Nephron progenitor cell (in vitro differentiated cells): ENCODE measurements at regions not wholly inside any gene's neighbourhood (a gene's known extent, or its start where the extent isn't known, plus 50 kb on each side); places are given as distances from the start of the nearest gene placed in this dataset.

Experiments used
- DNase-seq: peaks from one replicate; pipeline ENCODE4 v3.0.0; 2021
- H3K27ac Mint-ChIP-seq: 2 replicates; pipeline ENCODE4 v1.8.0; 2021; ENCODE audit warnings: mild to moderate bottlenecking, moderate library complexity, mixed read lengths
- H3K27me3 Mint-ChIP-seq: 2 replicates; pipeline ENCODE4 v1.8.0; 2021; ENCODE audit warnings: mild to moderate bottlenecking, low read depth, mixed read lengths; ENCODE audit not compliant: poor library complexity
- H3K36me3 Mint-ChIP-seq: 2 replicates; pipeline ENCODE4 v1.8.0; 2021; ENCODE audit warnings: low read depth, mixed read lengths
- H3K4me1 Mint-ChIP-seq: 2 replicates; pipeline ENCODE4 v1.8.0; 2021; ENCODE audit warnings: mixed read lengths
- H3K4me3 Mint-ChIP-seq: 2 replicates; pipeline ENCODE4 v1.8.0; 2021; ENCODE audit warnings: mild to moderate bottlenecking, moderate library complexity, mixed read lengths
- H3K9me3 Mint-ChIP-seq: 2 replicates; pipeline ENCODE4 v1.8.0; 2021; ENCODE audit warnings: mild to moderate bottlenecking, moderate library complexity, mixed read lengths
- TF ChIP-seq, protein P1 (sequence below): fragments of 200-600 bp; sonication (generic); IDR thresholded peaks from 2 replicates; pipeline ENCODE4 v1.5.0; 2021; ENCODE audit warnings: antibody characterized with exemption

- no peaks in the 10 kb centered on the region for H3K36me3 Mint-ChIP-seq
- no peaks in the 10 kb centered on the region for H3K4me1 Mint-ChIP-seq
- DNase-seq, result no peak
- no peak overlapping the region for H3K27ac Mint-ChIP-seq
- peaks cover 52% of the 10 kb centered on the region for H3K9me3 Mint-ChIP-seq
- TF ChIP-seq, protein P1, sequence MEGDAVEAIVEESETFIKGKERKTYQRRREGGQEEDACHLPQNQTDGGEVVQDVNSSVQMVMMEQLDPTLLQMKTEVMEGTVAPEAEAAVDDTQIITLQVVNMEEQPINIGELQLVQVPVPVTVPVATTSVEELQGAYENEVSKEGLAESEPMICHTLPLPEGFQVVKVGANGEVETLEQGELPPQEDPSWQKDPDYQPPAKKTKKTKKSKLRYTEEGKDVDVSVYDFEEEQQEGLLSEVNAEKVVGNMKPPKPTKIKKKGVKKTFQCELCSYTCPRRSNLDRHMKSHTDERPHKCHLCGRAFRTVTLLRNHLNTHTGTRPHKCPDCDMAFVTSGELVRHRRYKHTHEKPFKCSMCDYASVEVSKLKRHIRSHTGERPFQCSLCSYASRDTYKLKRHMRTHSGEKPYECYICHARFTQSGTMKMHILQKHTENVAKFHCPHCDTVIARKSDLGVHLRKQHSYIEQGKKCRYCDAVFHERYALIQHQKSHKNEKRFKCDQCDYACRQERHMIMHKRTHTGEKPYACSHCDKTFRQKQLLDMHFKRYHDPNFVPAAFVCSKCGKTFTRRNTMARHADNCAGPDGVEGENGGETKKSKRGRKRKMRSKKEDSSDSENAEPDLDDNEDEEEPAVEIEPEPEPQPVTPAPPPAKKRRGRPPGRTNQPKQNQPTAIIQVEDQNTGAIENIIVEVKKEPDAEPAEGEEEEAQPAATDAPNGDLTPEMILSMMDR, result no peak
- no peaks in the 10 kb centered on the region for H3K27me3 Mint-ChIP-seq
- no peak overlapping the region for H3K4me3 Mint-ChIP-seq
Measured at GRCh38 chr15:94882071-94882712, 650.8 kb downstream of the MCTP2 start.

DNA sequence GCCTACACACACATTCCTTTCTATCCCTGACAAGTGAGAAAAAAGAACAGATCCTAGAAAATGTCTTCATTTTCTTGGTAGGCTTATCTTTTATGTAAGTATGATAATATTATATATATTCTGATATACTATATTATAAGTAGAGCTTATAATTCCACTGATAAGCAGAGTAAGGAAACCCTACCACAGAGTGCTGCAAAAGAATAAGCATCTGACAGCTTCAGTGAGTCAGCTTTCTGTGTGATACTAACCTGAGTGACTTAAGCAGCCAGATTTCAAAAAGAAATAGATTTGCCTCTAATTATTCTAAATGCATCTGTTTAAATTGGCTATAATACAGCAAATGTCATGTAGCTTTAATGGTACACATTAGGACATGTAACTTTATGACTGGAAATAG is 656.0 kb downstream of the MCTP2 start:
- no peak for DNase-seq
- H3K9me3 Mint-ChIP-seq, result peaks cover 24% of the 10 kb centered on the region
- no peaks in the 10 kb centered on the region for H3K4me1 Mint-ChIP-seq
- TF ChIP-seq, protein P1, result no peak
- H3K27me3 Mint-ChIP-seq, result no peaks in the 10 kb centered on the region
- no peak overlapping the region for H3K4me3 Mint-ChIP-seq
- H3K27ac Mint-ChIP-seq, result no peak overlapping the region
- H3K36me3 Mint-ChIP-seq, result no peaks in the 10 kb centered on the region

DNA sequence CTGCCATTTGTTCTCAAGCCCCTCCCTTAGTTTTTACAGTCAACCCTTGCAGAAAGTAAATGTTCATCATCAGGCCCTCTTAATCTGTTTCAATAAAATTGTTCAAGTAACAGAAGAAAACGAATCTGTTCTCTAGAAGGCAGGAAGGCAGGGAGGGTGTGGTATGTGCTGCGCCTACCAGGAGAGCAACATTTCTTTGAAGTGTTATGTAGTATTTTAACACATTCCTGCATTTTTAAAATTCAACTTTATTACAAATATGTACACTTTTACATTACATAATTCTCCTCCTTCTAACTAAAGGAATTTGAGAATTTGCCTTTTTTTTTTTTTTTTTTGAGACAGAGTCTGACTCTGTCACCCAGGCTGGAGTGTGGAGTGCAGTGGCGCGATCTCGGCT is 657.8 kb downstream of the MCTP2 start:
- Mint-ChIP-seq H3K4me1 (no peaks in the 10 kb centered on the region), H3K27ac (no peak overlapping the region), H3K9me3 (peaks cover 8% of the 10 kb centered on the region), H3K4me3 (no peak overlapping the region), H3K27me3 (no peaks in the 10 kb centered on the region), H3K36me3 (no peaks in the 10 kb centered on the region)
- no peak for DNase-seq
- TF ChIP-seq, protein P1, result no peak

- Mint-ChIP-seq H3K4me1 (no peaks in the 10 kb centered on the region), H3K27me3 (no peaks in the 10 kb centered on the region), H3K4me3 (no peak overlapping the region), H3K27ac (no peak overlapping the region), H3K36me3 (peaks cover 6% of the 10 kb centered on the region), H3K9me3 (peaks cover 9% of the 10 kb centered on the region)
- TF ChIP-seq, protein P1, result no peak
- DNase-seq, result no peak
Measured at GRCh38 chr15:94893091-94893490, 661.7 kb downstream of the MCTP2 start.

DNA sequence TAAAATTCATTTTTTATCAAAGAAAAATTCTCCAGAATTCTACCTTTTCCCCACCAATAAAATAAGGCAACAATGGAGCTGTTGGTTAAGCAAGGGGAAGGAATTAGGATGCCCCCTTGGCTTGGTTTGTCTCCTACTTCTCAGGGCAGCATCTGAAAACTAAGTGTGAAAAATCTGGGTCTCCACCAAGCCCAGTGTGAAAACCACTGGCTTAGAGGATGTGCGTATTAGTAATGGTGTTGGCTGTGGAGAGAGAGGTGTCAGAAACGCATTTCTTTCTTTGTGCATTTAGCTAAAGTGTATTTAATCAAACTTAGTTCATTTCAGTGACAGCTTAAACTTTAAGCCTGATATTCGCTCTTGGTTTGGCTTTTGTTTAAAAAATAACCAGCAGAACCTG is 662.7 kb downstream of the MCTP2 start:
- no peaks in the 10 kb centered on the region for H3K4me1 Mint-ChIP-seq
- H3K4me3 Mint-ChIP-seq, result no peak overlapping the region
- no peak for DNase-seq
- TF ChIP-seq, protein P1, result no peak
- no peak overlapping the region for H3K27ac Mint-ChIP-seq
- H3K27me3 Mint-ChIP-seq, result no peaks in the 10 kb centered on the region
- H3K9me3 Mint-ChIP-seq, result peaks cover 11% of the 10 kb centered on the region
- peaks cover 7% of the 10 kb centered on the region for H3K36me3 Mint-ChIP-seq

DNA sequence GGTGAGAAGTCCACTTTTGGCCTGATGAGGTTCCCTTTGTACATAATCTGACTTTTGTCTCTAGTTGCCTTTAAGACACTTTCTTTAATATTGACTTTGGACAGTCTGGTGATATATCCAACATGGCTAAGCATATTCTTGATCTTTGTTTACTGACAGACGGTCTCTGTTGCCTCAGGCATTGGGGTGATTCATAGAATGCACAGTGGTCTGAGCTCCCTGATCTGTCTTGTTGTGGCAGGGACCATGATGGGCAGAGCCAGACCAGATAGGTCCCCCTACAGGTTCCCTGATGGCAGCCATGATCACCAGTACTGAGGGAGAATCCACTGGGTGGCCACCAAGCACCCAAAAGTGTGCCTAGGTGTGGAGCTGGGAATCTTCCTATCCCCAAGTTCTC is 678.1 kb downstream of the MCTP2 start:
- no peaks in the 10 kb centered on the region for H3K36me3 Mint-ChIP-seq
- DNase-seq, result no peak
- H3K4me3 Mint-ChIP-seq, result no peak overlapping the region
- TF ChIP-seq, protein P1, result no peak
- H3K4me1 Mint-ChIP-seq, result no peaks in the 10 kb centered on the region
- no peak overlapping the region for H3K27ac Mint-ChIP-seq
- peaks cover 9% of the 10 kb centered on the region for H3K27me3 Mint-ChIP-seq
- peaks cover 55% of the 10 kb centered on the region for H3K9me3 Mint-ChIP-seq
